ENCODE measurements at regions not wholly inside any gene's neighbourhood (a gene's known extent, or its start where the extent isn't known, plus 50 kb on each side); places are given as distances from the start of the nearest gene placed in this dataset.

DNA sequence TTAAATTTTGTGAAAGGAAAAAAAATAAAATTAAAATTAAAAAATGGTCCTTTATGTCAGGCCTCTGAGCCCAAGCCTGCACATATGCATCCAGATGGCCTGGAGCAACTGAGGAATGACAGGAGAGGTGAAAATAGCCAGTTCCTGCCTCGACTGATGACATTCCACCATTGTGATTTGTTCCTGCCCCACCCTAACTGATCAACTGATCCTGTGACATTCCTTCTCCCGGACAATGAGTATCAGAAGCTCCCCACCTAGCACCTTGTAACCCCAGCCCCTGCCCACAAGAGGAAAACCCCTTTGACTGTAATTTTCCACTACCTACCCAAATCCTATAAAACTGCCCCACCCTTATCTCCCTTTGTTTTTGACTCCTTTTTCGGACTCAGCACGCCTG is 972.2 kb upstream of the GHITM start:
- no peak for DNase-seq (ENCODE audit: low spot score)
- TF ChIP-seq CTCF (IDR thresholded peaks at IDR 0.05), result no peak
- peaks cover 2% of the 10 kb centered on the region for H3K9me3 Mint-ChIP-seq (ENCODE audit: low read depth)
- H3K27ac Mint-ChIP-seq (ENCODE audit: unreplicated experiment), result no peak overlapping the region
- H3K27me3 Mint-ChIP-seq (ENCODE audit: low read depth), result peaks cover 14% of the 10 kb centered on the region
- H3K36me3 Mint-ChIP-seq (ENCODE audit: low read depth), result peaks cover 1% of the 10 kb centered on the region
- no peak overlapping the region for H3K4me3 Mint-ChIP-seq (ENCODE audit: unreplicated experiment)
- peaks cover 3% of the 10 kb centered on the region for H3K4me1 Mint-ChIP-seq (ENCODE audit: low read depth)

DNA sequence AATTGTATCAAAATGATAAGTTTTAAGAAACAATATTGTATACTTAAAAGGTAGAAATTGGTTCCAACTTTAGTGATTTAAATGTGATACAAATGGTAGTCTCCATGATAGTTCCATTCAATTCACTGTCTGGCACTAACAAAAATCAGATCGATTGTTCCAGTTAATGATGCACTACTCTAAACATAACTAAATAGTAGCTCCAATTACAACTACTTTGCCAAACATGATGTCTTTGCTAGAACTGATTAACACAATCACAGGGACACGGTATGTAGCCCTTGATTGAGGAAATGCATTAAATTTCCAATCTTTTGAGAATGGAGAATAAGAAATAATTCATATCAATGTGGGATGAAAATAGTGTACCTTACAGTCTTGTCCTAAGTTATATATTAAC is 962.4 kb upstream of the GHITM start:
- no peak for DNase-seq (ENCODE audit: low spot score)
- Mint-ChIP-seq H3K4me3 (ENCODE audit: unreplicated experiment) (no peak overlapping the region), H3K9me3 (ENCODE audit: low read depth) (peaks cover 6% of the 10 kb centered on the region), H3K36me3 (ENCODE audit: low read depth) (no peaks in the 10 kb centered on the region), H3K27ac (ENCODE audit: unreplicated experiment) (no peak overlapping the region), H3K4me1 (ENCODE audit: low read depth) (peaks cover under 1% of the 10 kb centered on the region), H3K27me3 (ENCODE audit: low read depth) (peaks cover 2% of the 10 kb centered on the region)
- TF ChIP-seq CTCF (IDR thresholded peaks at IDR 0.05), result no peak

DNA sequence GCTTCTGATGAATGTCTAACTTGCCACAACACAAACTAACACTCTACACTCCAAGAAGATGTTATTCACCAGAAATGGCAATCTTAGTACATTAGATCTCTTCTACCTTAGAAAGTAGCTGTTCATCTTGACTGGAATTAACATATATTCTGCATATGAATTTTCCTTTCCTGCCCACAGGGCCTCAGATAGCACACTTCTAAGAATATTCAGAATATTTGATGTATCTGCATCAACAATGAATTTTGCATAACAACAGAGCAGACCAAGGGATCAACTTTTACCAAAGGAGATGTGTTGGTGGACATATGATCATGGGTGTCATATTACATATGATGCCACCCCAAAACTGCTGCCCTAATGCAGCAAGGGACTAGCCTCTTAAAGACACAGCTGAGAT is 960.8 kb upstream of the GHITM start:
- Mint-ChIP-seq H3K36me3 (ENCODE audit: low read depth) (no peaks in the 10 kb centered on the region), H3K4me3 (ENCODE audit: unreplicated experiment) (no peak overlapping the region), H3K4me1 (ENCODE audit: low read depth) (peaks cover 6% of the 10 kb centered on the region), H3K27ac (ENCODE audit: unreplicated experiment) (no peak overlapping the region), H3K27me3 (ENCODE audit: low read depth) (peaks cover 2% of the 10 kb centered on the region), H3K9me3 (ENCODE audit: low read depth) (no peaks in the 10 kb centered on the region)
- no peak for DNase-seq (ENCODE audit: low spot score)
- TF ChIP-seq CTCF (IDR thresholded peaks at IDR 0.05), result no peak

DNA sequence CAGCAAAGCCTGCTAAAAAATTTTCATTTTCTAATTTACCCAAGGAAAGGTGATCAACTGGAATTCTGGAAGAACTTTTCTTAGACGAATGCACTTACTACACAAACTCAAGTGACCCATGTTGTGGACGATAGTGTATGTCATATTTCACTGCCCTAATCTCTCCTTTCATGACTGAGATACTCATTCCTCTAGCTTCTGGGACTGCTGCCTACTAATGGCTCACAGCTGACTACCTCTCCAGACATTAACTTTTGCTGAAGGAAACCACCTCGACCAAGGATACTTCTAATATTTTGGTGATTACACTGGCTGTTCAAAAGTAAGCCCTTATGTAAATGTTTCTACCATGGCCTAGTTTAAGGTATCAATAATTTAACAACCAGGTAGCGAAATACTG is 959.9 kb upstream of the GHITM start:
- TF ChIP-seq CTCF (IDR thresholded peaks at IDR 0.05), result no peak
- no peak for DNase-seq (ENCODE audit: low spot score)
- peaks cover 6% of the 10 kb centered on the region for H3K4me1 Mint-ChIP-seq (ENCODE audit: low read depth)
- no peaks in the 10 kb centered on the region for H3K9me3 Mint-ChIP-seq (ENCODE audit: low read depth)
- no peaks in the 10 kb centered on the region for H3K36me3 Mint-ChIP-seq (ENCODE audit: low read depth)
- no peak overlapping the region for H3K27ac Mint-ChIP-seq (ENCODE audit: unreplicated experiment)
- no peak overlapping the region for H3K4me3 Mint-ChIP-seq (ENCODE audit: unreplicated experiment)
- H3K27me3 Mint-ChIP-seq (ENCODE audit: low read depth), result peaks cover 2% of the 10 kb centered on the region

DNA sequence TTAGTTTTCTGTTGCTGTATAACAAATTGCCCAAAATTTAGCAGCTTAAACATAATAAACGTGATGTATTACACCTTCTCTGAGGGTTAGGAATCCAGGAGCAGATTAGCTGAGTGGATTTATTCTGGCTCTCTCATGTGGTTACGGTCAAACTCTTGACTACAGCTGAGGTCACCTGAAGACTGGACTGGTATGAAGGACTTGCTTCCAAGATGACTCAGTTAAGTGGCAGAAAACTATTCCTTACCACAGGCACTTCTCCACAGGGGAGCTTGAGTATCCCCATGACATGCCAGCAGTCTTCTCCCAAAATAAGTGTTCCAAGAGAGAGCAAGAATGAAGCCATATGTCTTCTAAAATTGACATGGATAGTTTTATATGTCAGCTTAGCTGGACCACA is 957.2 kb upstream of the GHITM start:
- no peak overlapping the region for H3K4me3 Mint-ChIP-seq (ENCODE audit: unreplicated experiment)
- no peak overlapping the region for H3K27ac Mint-ChIP-seq (ENCODE audit: unreplicated experiment)
- no peaks in the 10 kb centered on the region for H3K36me3 Mint-ChIP-seq (ENCODE audit: low read depth)
- no peak for TF ChIP-seq CTCF (IDR thresholded peaks at IDR 0.05)
- no peaks in the 10 kb centered on the region for H3K9me3 Mint-ChIP-seq (ENCODE audit: low read depth)
- no peak for DNase-seq (ENCODE audit: low spot score)
- H3K27me3 Mint-ChIP-seq (ENCODE audit: low read depth), result peaks cover 2% of the 10 kb centered on the region
- peaks cover 6% of the 10 kb centered on the region for H3K4me1 Mint-ChIP-seq (ENCODE audit: low read depth)
